Psoas muscle (tissue), 7 donors: ENCODE measurements at regions not wholly inside any gene's neighbourhood (a gene's known extent, or its start where the extent isn't known, plus 50 kb on each side); places are given as distances from the start of the nearest gene placed in this dataset.

Source experiments
- ATAC-seq, 4 donors: fragments of 200-7000 bp; cut with Tn5 transposase; one replicate each; pipeline ENCODE4 v1.9.1; 2020; ENCODE audit warnings: moderate library complexity in 3 of 4, mild to moderate bottlenecking in 2 of 4
- DNase-seq, 2 donors: peaks; one replicate each; pipeline ENCODE4 v3.0.0-alpha.2; 2020
- H3K27ac ChIP-seq: fragments of 200-600 bp; one replicate; pipeline ENCODE4 v1.8.0; 2022
- H3K27me3 ChIP-seq, 3 donors: fragments of 200-600 bp in 1 of 3; one replicate each; pipeline versions ENCODE4 v1.6.1 to v1.8.0; 2013 to 2022; ENCODE audit warnings: low read length in 2 of 3, mild to moderate bottlenecking in 2 of 3, moderate library complexity in 1 of 3; ENCODE audit not compliant: insufficient read depth in 3 of 3
- H3K36me3 ChIP-seq, 2 donors: fragments of 200-600 bp in 1 of 2; one replicate each; pipeline versions ENCODE4 v1.6.1 to v1.8.0; 2013 to 2022; ENCODE audit warnings: low read depth in 1 of 2, mild to moderate bottlenecking in 1 of 2, moderate library complexity in 1 of 2; ENCODE audit not compliant: insufficient read depth in 1 of 2
- H3K4me1 ChIP-seq: fragments of 200-600 bp; one replicate; pipeline ENCODE4 v1.8.0; 2022
- H3K4me3 ChIP-seq: fragments of 200-600 bp; one replicate; pipeline ENCODE4 v1.8.0; 2022; ENCODE audit warnings: mild to moderate bottlenecking
- H3K9me3 ChIP-seq: fragments of 200-600 bp; one replicate; pipeline ENCODE4 v1.8.0; 2022
- WGBS, 3 donors: extraction: QIAGEN DNeasy Blood & Tissue Kit; methylation state at CpG; one replicate each; pipeline versions ENCODE4 v1.1.6 to v1.1.7; 2013; 5-methylcytosine and 5-hydroxymethylcytosine counted together
- intact Hi-C, 2 donors: fragments of 100-400 bp; cut with DNase I; formaldehyde crosslinking; loops; one replicate each; pipeline versions ENCODE4 v1.11.0 to v1.14.2; 2022
- TF ChIP-seq, protein P1 (sequence below): fragments of 200-600 bp; IDR thresholded peaks from one replicate; pipeline ENCODE4 v1.8.0; 2022; ENCODE audit warnings: antibody characterized with exemption
- donor health status: healthy with polysubstance abuse.
- donor health status: DM: no; HTN: no; CAD: no; lungs with moderate emphysema.
- donor health status: Bipolar disorder and iron deficiency.
- donor health status: healthy.
- donor health status: DM: yes; HTN: yes; CAD: no.
- donor health status: DM: no; HTN: no; CAD: no.
- donor health status: DM: yes; HTN: yes; CAD: no.

GRCh38 chr22:27228771-27229170 is 571.4 kb downstream of the MIAT start:
- intact Hi-C loops: no loop called here
- ATAC-seq (no peak), DNase-seq (no peak)
- Histone ChIP-seq H3K4me1 (no peaks in the 10 kb centered on the region), H3K9me3 (no peaks in the 10 kb centered on the region), H3K27ac (no peak overlapping the region), H3K27me3 (peaks cover 0 to 23% (median 3%) of the 10 kb centered on the region in 3 donors), H3K36me3 (no peaks in the 10 kb centered on the region), H3K4me3 (no peak overlapping the region)
- 66 to 96% (median 72%) methylated on average over 2 of the region's 2 CpGs for WGBS, 3 donors
- TF ChIP-seq, protein P1, sequence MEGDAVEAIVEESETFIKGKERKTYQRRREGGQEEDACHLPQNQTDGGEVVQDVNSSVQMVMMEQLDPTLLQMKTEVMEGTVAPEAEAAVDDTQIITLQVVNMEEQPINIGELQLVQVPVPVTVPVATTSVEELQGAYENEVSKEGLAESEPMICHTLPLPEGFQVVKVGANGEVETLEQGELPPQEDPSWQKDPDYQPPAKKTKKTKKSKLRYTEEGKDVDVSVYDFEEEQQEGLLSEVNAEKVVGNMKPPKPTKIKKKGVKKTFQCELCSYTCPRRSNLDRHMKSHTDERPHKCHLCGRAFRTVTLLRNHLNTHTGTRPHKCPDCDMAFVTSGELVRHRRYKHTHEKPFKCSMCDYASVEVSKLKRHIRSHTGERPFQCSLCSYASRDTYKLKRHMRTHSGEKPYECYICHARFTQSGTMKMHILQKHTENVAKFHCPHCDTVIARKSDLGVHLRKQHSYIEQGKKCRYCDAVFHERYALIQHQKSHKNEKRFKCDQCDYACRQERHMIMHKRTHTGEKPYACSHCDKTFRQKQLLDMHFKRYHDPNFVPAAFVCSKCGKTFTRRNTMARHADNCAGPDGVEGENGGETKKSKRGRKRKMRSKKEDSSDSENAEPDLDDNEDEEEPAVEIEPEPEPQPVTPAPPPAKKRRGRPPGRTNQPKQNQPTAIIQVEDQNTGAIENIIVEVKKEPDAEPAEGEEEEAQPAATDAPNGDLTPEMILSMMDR: no peak

DNA sequence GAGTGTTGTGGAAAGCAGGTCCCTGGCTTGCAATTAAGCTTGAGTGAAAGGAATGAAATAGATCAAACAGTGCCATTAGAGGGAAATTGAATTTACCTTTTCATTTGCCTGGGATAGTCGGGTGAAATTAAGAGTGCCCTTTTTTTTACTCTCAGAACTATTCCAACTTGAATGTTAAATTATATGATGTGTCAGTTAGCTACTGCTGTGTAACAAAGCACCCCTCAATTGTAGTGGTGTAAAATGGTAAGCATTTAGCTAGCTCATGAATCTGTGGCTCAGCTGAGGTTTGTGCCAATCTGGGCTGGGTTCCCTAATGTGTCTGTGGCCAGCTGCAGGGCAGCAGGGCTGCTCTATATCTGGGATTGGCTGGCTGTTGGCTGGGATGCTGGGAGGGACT is 571.4 kb downstream of the MN1 start:
- no peaks in the 10 kb centered on the region for H3K36me3 ChIP-seq
- H3K27ac ChIP-seq: no peak overlapping the region
- no peaks in the 10 kb centered on the region for H3K4me1 ChIP-seq
- no peak for DNase-seq
- intact Hi-C loops: no loop called here
- TF ChIP-seq, protein P1: no peak
- H3K27me3 ChIP-seq: peaks cover 0 to 17% (median 3%) of the 10 kb centered on the region in 3 donors
- no peak for ATAC-seq
- H3K9me3 ChIP-seq: no peaks in the 10 kb centered on the region
- WGBS, 3 donors: 88 to 89% (median 88%) methylated on average over 1 of the region's 1 CpG
- no peak overlapping the region for H3K4me3 ChIP-seq

DNA sequence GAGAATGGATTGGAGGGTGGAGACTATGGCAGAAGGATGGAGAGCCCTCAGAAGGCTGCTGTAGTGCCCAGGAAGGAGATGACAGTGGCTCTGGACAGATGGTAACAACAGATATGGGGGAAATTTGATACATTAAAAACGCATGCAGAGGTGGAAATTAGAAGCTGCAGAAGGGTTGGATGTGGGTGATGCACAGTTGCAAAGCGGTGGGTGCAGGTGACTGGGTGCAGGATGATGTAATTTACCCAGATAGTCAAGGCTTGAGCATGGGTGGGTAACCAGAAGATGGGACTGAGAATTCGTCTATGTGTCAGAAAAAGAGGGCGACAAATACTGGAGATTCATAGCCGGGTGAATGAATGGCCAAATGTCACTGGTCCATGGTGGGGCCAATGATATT is 570.3 kb downstream of the MN1 start:
- TF ChIP-seq, protein P1: no peak
- 78 to 83% (median 80%) methylated on average over 5 of the region's 5 CpGs for WGBS, 3 donors

DNA sequence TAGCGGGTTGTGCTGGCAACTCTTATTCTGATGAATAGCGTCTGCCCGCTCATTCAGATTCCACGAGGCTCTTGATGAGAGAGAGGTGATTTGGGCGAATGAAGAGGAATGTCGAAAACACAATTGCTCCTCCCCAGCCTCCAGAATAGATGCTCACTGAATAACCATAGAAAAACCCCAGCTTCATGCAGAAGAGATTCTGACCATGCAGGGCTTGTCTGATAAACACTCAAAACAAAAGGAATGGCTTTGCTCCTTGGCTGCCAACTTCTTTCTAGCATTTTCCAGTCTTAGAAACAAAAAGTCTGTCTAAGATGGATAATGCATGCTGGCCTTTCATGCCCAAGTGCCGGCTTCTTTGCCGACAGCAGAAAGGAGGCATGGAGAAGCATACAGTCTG is 569.5 kb downstream of the MN1 start:
- peaks cover 0 to 16% (median 3%) of the 10 kb centered on the region in 3 donors for H3K27me3 ChIP-seq
- H3K27ac ChIP-seq: no peak overlapping the region
- no peak for ATAC-seq
- H3K36me3 ChIP-seq: no peaks in the 10 kb centered on the region
- no peak for DNase-seq
- no peaks in the 10 kb centered on the region for H3K9me3 ChIP-seq
- H3K4me3 ChIP-seq: no peak overlapping the region
- TF ChIP-seq, protein P1: no peak
- no peaks in the 10 kb centered on the region for H3K4me1 ChIP-seq
- intact Hi-C loops: no loop called here
- 69 to 76% (median 71%) methylated on average over 8 of the region's 8 CpGs for WGBS, 3 donors

More for the DNA sequence above, 570.3 kb downstream of the MN1 start:
- ATAC-seq: no peak
- Histone ChIP-seq H3K4me3 (no peak overlapping the region), H3K36me3 (no peaks in the 10 kb centered on the region), H3K9me3 (no peaks in the 10 kb centered on the region), H3K27ac (no peak overlapping the region), H3K4me1 (no peaks in the 10 kb centered on the region), H3K27me3 (peaks cover 0 to 12% (median 3%) of the 10 kb centered on the region in 3 donors)
- no peak for DNase-seq
- intact Hi-C loops: no loop called here

- Histone ChIP-seq H3K36me3 (no peaks in the 10 kb centered on the region), H3K4me1 (no peaks in the 10 kb centered on the region), H3K27me3 (peaks cover 0 to 10% (median 0%) of the 10 kb centered on the region in 3 donors), H3K27ac (no peak overlapping the region), H3K4me3 (no peak overlapping the region), H3K9me3 (no peaks in the 10 kb centered on the region)
- TF ChIP-seq, protein P1: no peak
- WGBS, 3 donors: 83 to 86% (median 83%) methylated on average over 23 of the region's 23 CpGs
- ATAC-seq: no peak
- DNase-seq: no peak
- intact Hi-C loops: no loop called here
These were observed 564.3 kb downstream of the MN1 start for GRCh38 chr22:27237080-27237741.
